Kidney (tissue), 13 donors: ENCODE measurements at regions not wholly inside any gene's neighbourhood (a gene's known extent, or its start where the extent isn't known, plus 50 kb on each side); places are given as distances from the start of the nearest gene placed in this dataset.

Experiments used
- DNase-seq, 5 donors: peaks; one replicate each; pipeline ENCODE4 v3.0.0-alpha.2; 2013 to 2020
- FAIRE-seq: peaks from 2 replicates; lab custom pipeline; 2012; peaks lifted over from hg19 to GRCh38; lab: Jason Lieb, UNC
- H3K27ac ChIP-seq, 2 donors: one replicate each; pipeline ENCODE4 v1.7.0; 2013; ENCODE audit warnings: low read depth in 2 of 2, low read length in 2 of 2, inconsistent platforms in 1 of 2
- H3K27me3 ChIP-seq: one replicate; pipeline ENCODE4 v1.7.1; 2013; ENCODE audit warnings: low read length, inconsistent platforms; ENCODE audit not compliant: control insufficient read depth, insufficient read depth
- H3K36me3 ChIP-seq, 3 donors: one replicate each; pipeline versions ENCODE4 v1.7.0 to v1.7.1; 2013; ENCODE audit warnings: low read length in 3 of 3, control low read depth in 1 of 3, inconsistent platforms in 1 of 3; ENCODE audit not compliant: insufficient read depth in 3 of 3, control insufficient read depth in 2 of 3
- H3K4me1 ChIP-seq, 3 donors: one replicate each; pipeline versions ENCODE4 v1.7.0 to v1.7.1; 2013; ENCODE audit warnings: low read length in 3 of 3, inconsistent platforms in 1 of 3, low read depth in 1 of 3; ENCODE audit not compliant: control insufficient read depth in 2 of 3, insufficient read depth in 2 of 3
- H3K4me3 ChIP-seq, 3 donors: one replicate each; pipeline versions ENCODE4 v1.7.0 to v1.8.1; 2013; ENCODE audit warnings: low read length in 3 of 3, control low read depth in 1 of 3, inconsistent platforms in 1 of 3
- H3K9ac ChIP-seq, 3 donors: one replicate each; pipeline versions ENCODE4 v1.7.0 to v1.7.1; 2013; ENCODE audit warnings: low read length in 3 of 3, control low read depth in 1 of 3, inconsistent platforms in 1 of 3
- H3K9me3 ChIP-seq, 3 donors: one replicate each; pipeline versions ENCODE4 v1.7.0 to v1.7.1; 2013; ENCODE audit warnings: low read length in 3 of 3, control low read depth in 1 of 3, inconsistent platforms in 1 of 3; ENCODE audit not compliant: control insufficient read depth in 2 of 3, insufficient read depth in 1 of 3
- intact Hi-C: fragments of 100-400 bp; cut with DNase I; formaldehyde crosslinking; loops from one replicate; pipeline ENCODE4 v1.11.1; 2022
- TF ChIP-seq, protein P1 (sequence below): IDR thresholded peaks from 3 replicates; pipeline ENCODE4 v1.5.1; 2012; ENCODE audit warnings: mild to moderate bottlenecking, moderate library complexity, borderline replicate concordance; ENCODE audit not compliant: insufficient read depth; ENCODE audit errors: extremely low read depth
- donor health status: control.
- donor health status: control.
- donor health status: control.
- donor health status: control.
- donor health status: control.
- donor health status: DM: yes; HTN: yes; CAD: no.
- donor health status: Normal renal cell carcinoma (clear cell type).

DNA sequence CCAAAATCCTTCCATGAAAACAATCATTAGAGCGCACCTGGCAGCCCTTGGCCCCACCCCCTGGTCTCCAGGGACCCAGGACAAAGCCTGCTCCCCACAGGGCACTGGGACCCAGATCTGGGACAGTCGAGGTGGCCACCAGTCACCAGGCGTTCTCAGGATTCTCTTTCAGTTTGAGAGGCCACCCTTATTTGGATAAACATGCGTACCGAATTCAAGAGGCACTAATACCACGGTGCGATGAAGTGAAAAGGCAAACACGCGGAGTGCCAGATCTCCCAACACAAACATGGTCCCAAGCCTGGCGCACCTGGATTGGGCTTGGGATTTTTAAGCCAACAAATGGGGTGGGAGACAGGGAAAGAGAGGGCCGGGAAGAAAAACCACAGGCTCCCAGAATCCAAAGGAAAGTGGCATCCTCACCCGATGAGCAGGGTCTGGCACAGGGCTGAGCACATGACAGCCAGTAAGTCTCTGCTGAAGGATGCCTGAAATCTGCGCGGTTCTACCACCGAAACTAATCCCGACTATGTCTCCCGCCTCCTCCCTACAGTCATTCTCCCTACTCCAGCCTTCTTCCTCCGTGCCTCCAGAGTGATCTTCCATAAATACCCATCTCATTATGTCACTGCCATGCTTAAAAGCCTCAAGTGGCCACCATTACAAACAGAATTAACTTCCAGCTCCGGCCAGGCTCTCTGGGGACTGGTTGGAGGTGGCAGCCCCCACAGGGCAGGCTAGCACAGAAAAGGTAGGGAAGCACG is 60.9 kb upstream of the KLHL29 start:
- FAIRE-seq (no peak), DNase-seq (no peak)
- no peak overlapping the region for H3K27ac ChIP-seq
- H3K4me1 ChIP-seq, result no peaks in the 10 kb centered on the region
- no peak overlapping the region for H3K9ac ChIP-seq
- no peaks in the 10 kb centered on the region for H3K9me3 ChIP-seq
- H3K36me3 ChIP-seq, result no peaks in the 10 kb centered on the region
- H3K27me3 ChIP-seq, result no peaks in the 10 kb centered on the region
- intact Hi-C loops, result no loop called here
- TF ChIP-seq, protein P1, sequence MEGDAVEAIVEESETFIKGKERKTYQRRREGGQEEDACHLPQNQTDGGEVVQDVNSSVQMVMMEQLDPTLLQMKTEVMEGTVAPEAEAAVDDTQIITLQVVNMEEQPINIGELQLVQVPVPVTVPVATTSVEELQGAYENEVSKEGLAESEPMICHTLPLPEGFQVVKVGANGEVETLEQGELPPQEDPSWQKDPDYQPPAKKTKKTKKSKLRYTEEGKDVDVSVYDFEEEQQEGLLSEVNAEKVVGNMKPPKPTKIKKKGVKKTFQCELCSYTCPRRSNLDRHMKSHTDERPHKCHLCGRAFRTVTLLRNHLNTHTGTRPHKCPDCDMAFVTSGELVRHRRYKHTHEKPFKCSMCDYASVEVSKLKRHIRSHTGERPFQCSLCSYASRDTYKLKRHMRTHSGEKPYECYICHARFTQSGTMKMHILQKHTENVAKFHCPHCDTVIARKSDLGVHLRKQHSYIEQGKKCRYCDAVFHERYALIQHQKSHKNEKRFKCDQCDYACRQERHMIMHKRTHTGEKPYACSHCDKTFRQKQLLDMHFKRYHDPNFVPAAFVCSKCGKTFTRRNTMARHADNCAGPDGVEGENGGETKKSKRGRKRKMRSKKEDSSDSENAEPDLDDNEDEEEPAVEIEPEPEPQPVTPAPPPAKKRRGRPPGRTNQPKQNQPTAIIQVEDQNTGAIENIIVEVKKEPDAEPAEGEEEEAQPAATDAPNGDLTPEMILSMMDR, result no peak
- H3K4me3 ChIP-seq, result no peak overlapping the region

DNA sequence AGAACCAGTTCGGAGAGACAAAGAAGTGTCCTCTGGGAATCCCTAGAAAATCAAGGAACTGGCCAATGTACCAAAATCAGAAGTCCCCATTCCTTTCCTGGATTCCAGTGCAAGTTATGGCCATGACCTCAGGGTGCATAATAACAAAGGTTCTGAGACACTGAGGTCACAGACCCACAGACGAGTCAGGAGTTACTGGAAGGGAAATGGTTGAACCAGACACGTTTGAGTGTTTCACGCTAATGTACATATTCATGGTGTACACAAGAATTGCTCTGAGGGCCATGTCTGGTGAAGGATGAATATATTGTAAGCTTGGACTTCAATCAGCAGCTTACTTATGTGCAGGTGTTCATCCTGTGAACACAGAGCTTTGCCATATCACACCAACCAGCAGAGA is 58.6 kb upstream of the KLHL29 start:
- H3K4me3 ChIP-seq, result no peak overlapping the region
- no peaks in the 10 kb centered on the region for H3K27me3 ChIP-seq
- H3K27ac ChIP-seq, result no peak overlapping the region
- H3K4me1 ChIP-seq, result no peaks in the 10 kb centered on the region
- intact Hi-C loops, result no loop called here
- DNase-seq (no peak), FAIRE-seq (no peak)
- no peaks in the 10 kb centered on the region for H3K9me3 ChIP-seq
- TF ChIP-seq, protein P1, result no peak
- no peak overlapping the region for H3K9ac ChIP-seq
- H3K36me3 ChIP-seq, result no peaks in the 10 kb centered on the region

DNA sequence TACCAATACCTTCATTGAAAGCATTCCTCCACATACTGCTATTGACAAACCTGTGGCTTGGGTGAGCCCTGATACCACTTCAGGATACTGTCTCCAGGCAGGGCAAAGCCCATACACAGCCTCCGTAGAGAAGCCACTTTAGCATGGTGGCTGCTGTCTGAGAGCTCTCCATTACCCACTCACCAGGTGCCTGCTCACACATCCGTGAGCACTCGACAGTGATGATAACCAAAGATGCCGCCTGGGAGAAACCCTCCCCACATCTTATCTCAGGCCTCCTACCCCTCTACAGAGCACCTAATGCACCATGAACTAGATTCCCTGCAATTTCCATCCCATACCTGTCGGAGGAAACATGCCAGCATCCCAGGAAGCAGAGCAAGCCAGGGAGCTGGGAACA is 57.6 kb upstream of the KLHL29 start:
- Histone ChIP-seq H3K36me3 (no peaks in the 10 kb centered on the region), H3K4me1 (no peaks in the 10 kb centered on the region), H3K9ac (no peak overlapping the region), H3K27ac (no peak overlapping the region), H3K9me3 (no peaks in the 10 kb centered on the region), H3K27me3 (no peaks in the 10 kb centered on the region), H3K4me3 (no peak overlapping the region)
- FAIRE-seq (no peak), DNase-seq (no peak)
- TF ChIP-seq, protein P1, result no peak
- intact Hi-C loops, result no loop called here
